ENCODE measurements at regions not wholly inside any gene's neighbourhood (a gene's known extent, or its start where the extent isn't known, plus 50 kb on each side); places are given as distances from the start of the nearest gene placed in this dataset.
"Not testable (repeated sequence)": the region's sequence is repeated elsewhere in the genome, so short reads cannot be mapped to it uniquely, and the experiment has no call there.

DNA sequence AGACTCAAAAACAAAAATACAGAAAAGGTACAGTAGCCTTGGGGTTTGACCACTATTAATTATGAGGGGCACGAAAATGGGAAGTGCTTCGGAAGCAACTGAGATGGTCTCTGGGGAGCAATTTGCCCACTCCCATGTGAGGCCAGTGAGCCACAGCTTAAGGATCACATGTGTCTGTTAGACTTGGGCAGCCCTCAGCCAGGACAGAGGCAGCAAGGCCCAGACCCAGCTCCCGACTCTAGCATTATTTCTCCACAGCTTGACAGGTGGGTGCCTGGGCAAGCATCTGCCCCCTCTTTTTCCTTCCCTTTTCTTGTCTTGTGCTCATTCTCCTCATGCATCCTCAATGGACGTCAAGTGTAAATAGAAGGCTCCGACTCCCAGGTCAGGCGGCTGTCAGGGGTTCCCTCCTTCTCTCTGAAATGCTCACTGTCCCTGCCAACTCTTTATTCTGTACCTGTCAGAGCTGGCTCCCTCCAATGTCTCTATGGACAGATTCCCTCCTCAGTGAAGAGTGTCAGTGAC, 137.0 kb upstream of the RCN1 start:
- POLR2A ChIA-PET: no interaction called here
- H3K9me3 Mint-ChIP-seq: no peaks in the 10 kb centered on the region
- H3K4me1 Mint-ChIP-seq (ENCODE audit: low read depth): no peaks in the 10 kb centered on the region
- Histone ChIP-seq H3K4me3 (ENCODE audit: low read length) (no peak overlapping the region), H3K9me3 (ENCODE audit: control insufficient read depth in 1 of 2, insufficient read depth in 1 of 2, low read length in 2 of 2) (no peaks in the 10 kb centered on the region), H3K27me3 (ENCODE audit: control insufficient read depth in 1 of 2, insufficient read depth in 2 of 2, low read length in 2 of 2) (no peaks in the 10 kb centered on the region), H3K36me3 (ENCODE audit: insufficient read depth, low read length) (no peaks in the 10 kb centered on the region), H3K4me1 (ENCODE audit: insufficient read depth, low read length) (no peaks in the 10 kb centered on the region), H3K27ac (ENCODE audit: low read depth in 1 of 2, low read length in 2 of 2) (no peak overlapping the region)
- DNase-seq (no peak), ATAC-seq (ENCODE audit: poor library complexity) (no peak)
- no peak overlapping the region for H3K27ac Mint-ChIP-seq
- intact Hi-C loops (cut with DNase I, micrococcal nuclease): no loop called here
- CTCF ChIA-PET: no interaction called here
- H3K36me3 Mint-ChIP-seq (ENCODE audit: low read depth): no peaks in the 10 kb centered on the region
- H3K27me3 Mint-ChIP-seq: no peaks in the 10 kb centered on the region
- H3K4me3 Mint-ChIP-seq: no peak overlapping the region
- TF ChIP-seq, protein P1, sequence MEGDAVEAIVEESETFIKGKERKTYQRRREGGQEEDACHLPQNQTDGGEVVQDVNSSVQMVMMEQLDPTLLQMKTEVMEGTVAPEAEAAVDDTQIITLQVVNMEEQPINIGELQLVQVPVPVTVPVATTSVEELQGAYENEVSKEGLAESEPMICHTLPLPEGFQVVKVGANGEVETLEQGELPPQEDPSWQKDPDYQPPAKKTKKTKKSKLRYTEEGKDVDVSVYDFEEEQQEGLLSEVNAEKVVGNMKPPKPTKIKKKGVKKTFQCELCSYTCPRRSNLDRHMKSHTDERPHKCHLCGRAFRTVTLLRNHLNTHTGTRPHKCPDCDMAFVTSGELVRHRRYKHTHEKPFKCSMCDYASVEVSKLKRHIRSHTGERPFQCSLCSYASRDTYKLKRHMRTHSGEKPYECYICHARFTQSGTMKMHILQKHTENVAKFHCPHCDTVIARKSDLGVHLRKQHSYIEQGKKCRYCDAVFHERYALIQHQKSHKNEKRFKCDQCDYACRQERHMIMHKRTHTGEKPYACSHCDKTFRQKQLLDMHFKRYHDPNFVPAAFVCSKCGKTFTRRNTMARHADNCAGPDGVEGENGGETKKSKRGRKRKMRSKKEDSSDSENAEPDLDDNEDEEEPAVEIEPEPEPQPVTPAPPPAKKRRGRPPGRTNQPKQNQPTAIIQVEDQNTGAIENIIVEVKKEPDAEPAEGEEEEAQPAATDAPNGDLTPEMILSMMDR (IDR thresholded peaks at IDR 0.05): no peak

DNA sequence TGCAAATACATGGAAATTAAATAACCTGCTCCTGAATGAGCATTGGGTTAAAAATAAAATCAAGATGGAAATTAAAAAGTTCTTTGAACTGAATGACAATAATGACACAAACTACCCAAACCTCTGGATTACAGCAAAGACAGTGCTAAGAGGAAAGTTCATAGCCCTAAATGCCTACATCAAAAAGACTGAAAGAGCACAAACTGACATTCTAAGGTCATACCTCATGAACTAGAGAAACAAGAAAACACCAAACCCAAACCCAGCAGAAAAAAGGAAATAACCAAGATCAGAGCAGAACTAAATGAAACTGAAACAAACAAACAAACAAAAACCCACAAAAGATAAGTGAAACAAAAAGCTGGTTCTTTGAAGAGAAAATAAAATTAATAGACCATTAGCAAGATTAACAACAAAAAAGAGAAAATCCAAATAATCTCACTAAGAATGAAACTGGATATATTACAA, 138.6 kb upstream of the PAX6 start:
- H3K4me3 ChIP-seq (ENCODE audit: low read length); H3K9me3 Mint-ChIP-seq; H3K9me3 ChIP-seq (ENCODE audit: control insufficient read depth in 1 of 2, insufficient read depth in 1 of 2, low read length in 2 of 2); H3K27me3 Mint-ChIP-seq; CTCF ChIA-PET; H3K4me3 Mint-ChIP-seq; ATAC-seq (ENCODE audit: poor library complexity); H3K27ac Mint-ChIP-seq; H3K4me1 ChIP-seq (ENCODE audit: insufficient read depth, low read length); intact Hi-C loops (cut with DNase I, micrococcal nuclease); POLR2A ChIA-PET; H3K4me1 Mint-ChIP-seq (ENCODE audit: low read depth); H3K36me3 Mint-ChIP-seq (ENCODE audit: low read depth); H3K27ac ChIP-seq (ENCODE audit: low read depth in 1 of 2, low read length in 2 of 2); H3K36me3 ChIP-seq (ENCODE audit: insufficient read depth, low read length); H3K27me3 ChIP-seq (ENCODE audit: control insufficient read depth in 1 of 2, insufficient read depth in 2 of 2, low read length in 2 of 2): not testable (repeated sequence)
- peak in 1 of 14 experiments; percentile 9 for DNase-seq

DNA sequence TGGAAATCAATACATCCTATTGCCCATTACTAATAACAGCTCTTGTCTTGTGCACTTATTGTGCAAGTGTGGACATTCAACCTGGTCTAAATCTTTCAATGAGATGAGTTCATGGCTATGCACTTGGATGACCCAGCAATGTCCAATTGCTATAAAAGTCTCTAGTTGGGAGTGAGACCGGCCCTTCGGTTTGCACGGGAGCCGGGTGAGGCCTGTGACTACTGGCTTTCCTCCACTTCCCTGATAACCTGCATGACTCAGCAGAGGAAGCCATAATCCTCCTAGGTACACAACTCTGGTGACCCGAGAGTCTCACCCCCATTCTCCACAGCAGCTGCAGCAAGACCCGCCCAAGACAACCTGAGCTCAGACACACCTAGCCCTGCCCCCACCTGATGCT, 135.9 kb upstream of the PAX6 start:
- H3K27me3 ChIP-seq (ENCODE audit: control insufficient read depth in 1 of 2, insufficient read depth in 2 of 2, low read length in 2 of 2): peaks cover 0 to 3% of the 10 kb centered on the region in 2 experiments
- no peaks in the 10 kb centered on the region for H3K36me3 Mint-ChIP-seq (ENCODE audit: low read depth)
- no peaks in the 10 kb centered on the region for H3K4me1 ChIP-seq (ENCODE audit: insufficient read depth, low read length)
- POLR2A ChIA-PET: no interaction called here
- ATAC-seq (ENCODE audit: poor library complexity) (no peak), DNase-seq (no peak)
- no peaks in the 10 kb centered on the region for H3K9me3 Mint-ChIP-seq
- no peak overlapping the region for H3K27ac Mint-ChIP-seq
- CTCF ChIA-PET: no interaction called here
- intact Hi-C loops (cut with DNase I, micrococcal nuclease): no loop called here
- no peak overlapping the region for H3K4me3 Mint-ChIP-seq
- H3K27ac ChIP-seq (ENCODE audit: low read depth in 1 of 2, low read length in 2 of 2): no peak overlapping the region
- no peaks in the 10 kb centered on the region for H3K4me1 Mint-ChIP-seq (ENCODE audit: low read depth)
- H3K36me3 ChIP-seq (ENCODE audit: insufficient read depth, low read length): no peaks in the 10 kb centered on the region
- peaks cover 7% of the 10 kb centered on the region for H3K27me3 Mint-ChIP-seq
- peaks cover 0 to 4% of the 10 kb centered on the region in 2 experiments for H3K9me3 ChIP-seq (ENCODE audit: control insufficient read depth in 1 of 2, insufficient read depth in 1 of 2, low read length in 2 of 2)
- TF ChIP-seq, protein P1 (IDR thresholded peaks at IDR 0.05): no peak
- H3K4me3 ChIP-seq (ENCODE audit: low read length): no peak overlapping the region

DNA sequence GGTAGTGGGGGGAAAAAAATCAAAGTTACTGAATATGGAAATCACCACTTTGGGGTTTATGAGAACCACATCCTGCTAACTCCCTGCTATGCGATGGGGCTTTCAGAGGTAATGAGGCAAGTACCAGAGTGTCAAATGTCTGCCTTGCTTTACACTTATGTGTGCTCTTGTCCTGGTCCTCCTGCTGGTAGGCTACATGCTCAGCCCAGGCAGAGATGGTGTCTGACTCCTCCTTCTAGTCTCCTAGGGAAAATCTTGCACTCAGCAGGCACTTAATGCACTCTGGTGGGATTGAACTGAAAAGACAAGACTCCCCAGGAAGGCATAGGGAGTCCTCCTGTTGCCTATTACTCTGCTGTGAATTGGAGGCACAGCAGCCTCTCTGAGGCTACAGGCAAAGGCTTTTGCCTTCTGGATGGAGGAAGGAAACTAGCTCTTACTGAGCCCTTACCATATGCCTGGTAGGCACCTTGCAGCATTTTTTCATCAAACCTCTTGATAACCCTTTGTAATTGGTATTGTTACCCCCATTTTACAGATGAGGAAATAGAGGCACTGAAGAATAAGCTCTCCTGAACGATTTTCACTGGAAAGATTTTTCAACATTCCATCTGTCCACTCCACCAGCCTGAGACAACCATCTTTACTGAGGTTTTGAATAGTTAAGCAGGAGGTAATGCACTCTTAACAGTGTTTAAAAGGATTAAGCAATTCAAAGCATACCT, 132.1 kb upstream of the PAX6 start:
- no peaks in the 10 kb centered on the region for H3K36me3 Mint-ChIP-seq (ENCODE audit: low read depth)
- H3K4me3 Mint-ChIP-seq: no peak overlapping the region
- peaks cover 20% of the 10 kb centered on the region for H3K27me3 Mint-ChIP-seq
- no peak overlapping the region for H3K27ac Mint-ChIP-seq
- POLR2A ChIA-PET: no interaction called here
- no peaks in the 10 kb centered on the region for H3K4me1 ChIP-seq (ENCODE audit: insufficient read depth, low read length)
- no peak overlapping the region for H3K27ac ChIP-seq (ENCODE audit: low read depth in 1 of 2, low read length in 2 of 2)
- no peaks in the 10 kb centered on the region for H3K4me1 Mint-ChIP-seq (ENCODE audit: low read depth)
- no peaks in the 10 kb centered on the region for H3K36me3 ChIP-seq (ENCODE audit: insufficient read depth, low read length)
- peaks cover 0 to 4% of the 10 kb centered on the region in 2 experiments for H3K9me3 ChIP-seq (ENCODE audit: control insufficient read depth in 1 of 2, insufficient read depth in 1 of 2, low read length in 2 of 2)
- no peak overlapping the region for H3K4me3 ChIP-seq (ENCODE audit: low read length)
- TF ChIP-seq, protein P1 (IDR thresholded peaks at IDR 0.05): no peak
- H3K27me3 ChIP-seq (ENCODE audit: control insufficient read depth in 1 of 2, insufficient read depth in 2 of 2, low read length in 2 of 2): peaks cover 0 to 5% of the 10 kb centered on the region in 2 experiments
- DNase-seq: peak in 2 of 14 experiments; percentile 1 to 24
- CTCF ChIA-PET: no interaction called here
- ATAC-seq (ENCODE audit: poor library complexity): no peak
- H3K9me3 Mint-ChIP-seq: no peaks in the 10 kb centered on the region
- intact Hi-C loops (cut with DNase I, micrococcal nuclease): no loop called here

Measured in CD4-positive, alpha-beta T cell (primary cell).